ENCODE measurements at regions not wholly inside any gene's neighbourhood (a gene's known extent, or its start where the extent isn't known, plus 50 kb on each side); places are given as distances from the start of the nearest gene placed in this dataset.
"Not testable (repeated sequence)": the region's sequence is repeated elsewhere in the genome, so short reads cannot be mapped to it uniquely, and the experiment has no call there.

- no peak for DNase-seq
- no peak for ATAC-seq (ENCODE audit: poor library complexity)
- intact Hi-C loops (cut with DNase I) = no loop called here
Measured at GRCh38 chr7:9582824-9583223, 1149.4 kb downstream of the NXPH1 start.

GRCh38 chr7:9598411-9598810 lies 1165.0 kb downstream of the NXPH1 start:
- DNase-seq (no peak), ATAC-seq (ENCODE audit: poor library complexity) (no peak)
- intact Hi-C loops (cut with DNase I) = no loop called here

GRCh38 chr7:9600974-9601373 lies 1167.6 kb downstream of the NXPH1 start:
- intact Hi-C loops (cut with DNase I) = no loop called here
- DNase-seq = no peak
- ATAC-seq (ENCODE audit: poor library complexity) = no peak

GRCh38 chr7:9603291-9603690 lies 1169.9 kb downstream of the NXPH1 start:
- intact Hi-C loops (cut with DNase I) = no loop called here
- ATAC-seq (ENCODE audit: poor library complexity) (no peak), DNase-seq (no peak)

GRCh38 chr7:9608560-9608959 lies 1175.2 kb downstream of the NXPH1 start:
- DNase-seq = no peak
- no peak for ATAC-seq (ENCODE audit: poor library complexity)
- intact Hi-C loops (cut with DNase I) = no loop called here

GRCh38 chr7:9620899-9621298 lies 1187.5 kb downstream of the NXPH1 start:
- DNase-seq; intact Hi-C loops (cut with DNase I); ATAC-seq (ENCODE audit: poor library complexity): not testable (repeated sequence)

GRCh38 chr7:9621306-9621902 lies 1188.0 kb downstream of the NXPH1 start:
- DNase-seq; intact Hi-C loops (cut with DNase I); ATAC-seq (ENCODE audit: poor library complexity): not testable (repeated sequence)

- DNase-seq (no peak), ATAC-seq (ENCODE audit: poor library complexity) (no peak)
- intact Hi-C loops (cut with DNase I) = no loop called here
Measured at GRCh38 chr7:9621927-9622326, 1188.5 kb downstream of the NXPH1 start.

GRCh38 chr7:9625953-9626352 lies 1192.5 kb downstream of the NXPH1 start:
- intact Hi-C loops (cut with DNase I) = no loop called here
- ATAC-seq (ENCODE audit: poor library complexity) (no peak), DNase-seq (no peak)

GRCh38 chr7:9645756-9646155 lies 1212.3 kb downstream of the NXPH1 start:
- ATAC-seq (ENCODE audit: poor library complexity) = no peak
- intact Hi-C loops (cut with DNase I) = no loop called here
- no peak for DNase-seq

GRCh38 chr7:9657257-9657656 lies 1223.8 kb downstream of the NXPH1 start:
- DNase-seq (no peak), ATAC-seq (ENCODE audit: poor library complexity) (no peak)
- intact Hi-C loops (cut with DNase I) = no loop called here

GRCh38 chr7:9671979-9672917 lies 1238.8 kb downstream of the NXPH1 start:
- intact Hi-C loops (cut with DNase I) = no loop called here
- no peak for ATAC-seq (ENCODE audit: poor library complexity)
- no peak for DNase-seq

- ATAC-seq (ENCODE audit: poor library complexity) = no peak
Measured at GRCh38 chr7:9680713-9681112, 1247.3 kb downstream of the NXPH1 start.

GRCh38 chr7:9681284-9681683 lies 1247.9 kb downstream of the NXPH1 start:
- ATAC-seq (ENCODE audit: poor library complexity) = no peak
- DNase-seq = no peak
- intact Hi-C loops (cut with DNase I) = no loop called here

More at GRCh38 chr7:9680713-9681112, 1247.3 kb downstream of the NXPH1 start:
- no peak for DNase-seq
- intact Hi-C loops (cut with DNase I) = no loop called here

GRCh38 chr7:9691286-9691685 lies 1257.9 kb downstream of the NXPH1 start:
- ATAC-seq (ENCODE audit: poor library complexity) = no peak
- intact Hi-C loops (cut with DNase I) = no loop called here

GRCh38 chr7:9698375-9698774 lies 1265.0 kb downstream of the NXPH1 start:
- DNase-seq = no peak
- no peak for ATAC-seq (ENCODE audit: poor library complexity)
- intact Hi-C loops (cut with DNase I) = no loop called here

More at GRCh38 chr7:9691286-9691685, 1257.9 kb downstream of the NXPH1 start:
- DNase-seq = no peak

GRCh38 chr7:9709216-9709615 lies 1264.5 kb upstream of the PHF14 start:
- DNase-seq (no peak), ATAC-seq (ENCODE audit: poor library complexity) (no peak)
- intact Hi-C loops (cut with DNase I) = no loop called here

- ATAC-seq (ENCODE audit: poor library complexity) (no peak), DNase-seq (no peak)
- intact Hi-C loops (cut with DNase I) = no loop called here
Measured at GRCh38 chr7:9711259-9711918, 1262.3 kb upstream of the PHF14 start.

GRCh38 chr7:9718071-9718661 lies 1255.5 kb upstream of the PHF14 start:
- DNase-seq (no peak), ATAC-seq (ENCODE audit: poor library complexity) (no peak)
- intact Hi-C loops (cut with DNase I) = no loop called here
